Urothelium cell line (cell line): ENCODE measurements at regions not wholly inside any gene's neighbourhood (a gene's known extent, or its start where the extent isn't known, plus 50 kb on each side); places are given as distances from the start of the nearest gene placed in this dataset.
A peak's percentile ranks its signal among the peaks of the same experiment; 100 is the strongest.

Experiments used
- DNase-seq: peaks from one replicate; pipeline ENCODE4 v3.0.0; 2011; ENCODE audit warnings: low spot score, mixed read lengths
- FAIRE-seq: peaks from 2 replicates; lab custom pipeline; 2011; peaks lifted over from hg19 to GRCh38; lab: Jason Lieb, UNC

- DNase-seq (no peak), FAIRE-seq (no peak)
Measured at GRCh38 chr20:24283186-24283585, 186.2 kb upstream of the SYNDIG1 start.

GRCh38 chr20:24277196-24277595 lies 192.2 kb upstream of the SYNDIG1 start:
- no peak for FAIRE-seq
- no peak for DNase-seq

- no peak for FAIRE-seq
- no peak for DNase-seq
Measured at GRCh38 chr20:24275946-24276705, 193.3 kb upstream of the SYNDIG1 start.

GRCh38 chr20:24273251-24273650 lies 196.2 kb upstream of the SYNDIG1 start:
- DNase-seq (no peak), FAIRE-seq (no peak)

- DNase-seq: no peak
- FAIRE-seq: no peak
Measured at GRCh38 chr20:24261351-24261750, 208.1 kb upstream of the SYNDIG1 start.

GRCh38 chr20:24257171-24257570 lies 212.3 kb upstream of the SYNDIG1 start:
- no peak for FAIRE-seq

GRCh38 chr20:24256307-24256706 lies 213.1 kb upstream of the SYNDIG1 start:
- no peak for DNase-seq
- FAIRE-seq: no peak

More at GRCh38 chr20:24257171-24257570, 212.3 kb upstream of the SYNDIG1 start:
- DNase-seq: no peak

GRCh38 chr20:24254480-24254879 lies 214.9 kb upstream of the SYNDIG1 start:
- FAIRE-seq (no peak), DNase-seq (no peak)

- no peak for DNase-seq
- FAIRE-seq: no peak
Measured at GRCh38 chr20:24253321-24253720, 216.1 kb upstream of the SYNDIG1 start.

- DNase-seq (no peak), FAIRE-seq (no peak)
Measured at GRCh38 chr20:24245094-24245493, 224.3 kb upstream of the SYNDIG1 start.

- FAIRE-seq (peak; percentile 93), DNase-seq (no peak)
Measured at GRCh38 chr20:24242763-24243162, 226.7 kb upstream of the SYNDIG1 start.

- FAIRE-seq (peak; percentile 13), DNase-seq (no peak)
Measured at GRCh38 chr20:24241466-24241865, 228.0 kb upstream of the SYNDIG1 start.

GRCh38 chr20:24236963-24237362 lies 232.5 kb upstream of the SYNDIG1 start:
- DNase-seq (no peak), FAIRE-seq (no peak)

GRCh38 chr20:24236201-24236600 lies 233.2 kb upstream of the SYNDIG1 start:
- no peak for DNase-seq
- FAIRE-seq: no peak

- FAIRE-seq: no peak
Measured at GRCh38 chr20:24235296-24236175, 233.9 kb upstream of the SYNDIG1 start.

GRCh38 chr20:24227600-24227999 lies 239.0 kb upstream of the GGTLC1 start:
- FAIRE-seq (no peak), DNase-seq (no peak)

More at GRCh38 chr20:24235296-24236175, 233.9 kb upstream of the SYNDIG1 start:
- DNase-seq: no peak

- FAIRE-seq: no peak
- DNase-seq: no peak
Measured at GRCh38 chr20:24212494-24212893, 223.9 kb upstream of the GGTLC1 start.

- DNase-seq (no peak), FAIRE-seq (no peak)
Measured at GRCh38 chr20:24211972-24212371, 223.4 kb upstream of the GGTLC1 start.

- DNase-seq: no peak
- no peak for FAIRE-seq
Measured at GRCh38 chr20:24210356-24210755, 221.8 kb upstream of the GGTLC1 start.

GRCh38 chr20:24208652-24209051 lies 220.1 kb upstream of the GGTLC1 start:
- no peak for FAIRE-seq

GRCh38 chr20:24207803-24208300 lies 219.3 kb upstream of the GGTLC1 start:
- DNase-seq (no peak), FAIRE-seq (peak; percentile 88)

More at GRCh38 chr20:24208652-24209051, 220.1 kb upstream of the GGTLC1 start:
- DNase-seq: peak; percentile 37

GRCh38 chr20:24206995-24207394 lies 218.4 kb upstream of the GGTLC1 start:
- DNase-seq: no peak
- FAIRE-seq: no peak
